Sigmoid colon (tissue), 6 donors: ENCODE measurements at regions not wholly inside any gene's neighbourhood (a gene's known extent, or its start where the extent isn't known, plus 50 kb on each side); places are given as distances from the start of the nearest gene placed in this dataset.

Experiments used
- DNase-seq: peaks from one replicate; pipeline ENCODE4 v3.0.0-alpha.2; 2019
- H3K27ac ChIP-seq, 4 donors: fragments of 200-600 bp; sonication (generic); one replicate each; pipeline ENCODE4 v1.5.1; 2016 to 2019; ENCODE audit warnings: mild to moderate bottlenecking in 1 of 4
- H3K27me3 ChIP-seq, 3 donors: fragments of 200-600 bp; sonication (generic); one replicate each; pipeline ENCODE4 v1.5.1; 2019; ENCODE audit warnings: mild to moderate bottlenecking in 1 of 3
- H3K36me3 ChIP-seq, 4 donors: fragments of 200-600 bp; sonication (generic); one replicate each; pipeline ENCODE4 v1.5.1; 2016 to 2019
- H3K4me1 ChIP-seq, 4 donors: fragments of 200-600 bp; sonication (generic); one replicate each; pipeline ENCODE4 v1.5.1; 2017 to 2019
- H3K4me3 ChIP-seq, 4 donors: fragments of 200-600 bp; sonication (generic); one replicate each; pipeline ENCODE4 v1.5.1; 2017 to 2019; ENCODE audit warnings: mild to moderate bottlenecking in 2 of 4, moderate library complexity in 1 of 4
- H3K9me3 ChIP-seq, 4 donors: fragments of 200-600 bp in 3 of 4; sonication (generic) in 3 of 4; one replicate each; pipeline versions ENCODE4 v1.5.1 to v1.6.1; 2013 to 2019
- EP300 ChIP-seq, 4 donors: sonication (generic); formaldehyde crosslinking; IDR thresholded peaks; one replicate each; pipeline ENCODE4 v1.6.1; 2017; ENCODE audit warnings: antibody characterized with exemption in 4 of 4
- POLR2A ChIP-seq, 2 donors: fragments of 450-650 bp; IDR thresholded peaks; one replicate each; pipeline ENCODE4 v1.6.1; 2016; ENCODE audit warnings: antibody characterized with exemption in 2 of 2, mild to moderate bottlenecking in 2 of 2, moderate library complexity in 2 of 2
- POLR2AphosphoS5 ChIP-seq, 4 donors: sonication (generic); formaldehyde crosslinking; IDR thresholded peaks; one replicate each; pipeline ENCODE4 v1.6.1; 2017; ENCODE audit warnings: antibody characterized with exemption in 4 of 4
- WGBS, 2 donors: extraction: QIAGEN DNeasy Blood & Tissue Kit; methylation state at CpG; one replicate each; pipeline ENCODE4 v1.1.7; 2013; 5-methylcytosine and 5-hydroxymethylcytosine counted together
- intact Hi-C: fragments of 100-400 bp; cut with DNase I; formaldehyde crosslinking; loops from one replicate; pipeline ENCODE4 v1.15.1; 2023
- TF ChIP-seq, protein P1 (sequence below), 4 experiments: fragments of 450-650 bp in 3 of 4; fragments of 200-600 bp in 1 of 4; IDR thresholded peaks; one replicate each; pipeline ENCODE4 v1.5.1; 2016 to 2019; ENCODE audit warnings: antibody characterized with exemption in 4 of 4, mild to moderate bottlenecking in 3 of 4, moderate library complexity in 2 of 4
- donor health status: healthy with polysubstance abuse.
- donor health status: healthy.

DNA sequence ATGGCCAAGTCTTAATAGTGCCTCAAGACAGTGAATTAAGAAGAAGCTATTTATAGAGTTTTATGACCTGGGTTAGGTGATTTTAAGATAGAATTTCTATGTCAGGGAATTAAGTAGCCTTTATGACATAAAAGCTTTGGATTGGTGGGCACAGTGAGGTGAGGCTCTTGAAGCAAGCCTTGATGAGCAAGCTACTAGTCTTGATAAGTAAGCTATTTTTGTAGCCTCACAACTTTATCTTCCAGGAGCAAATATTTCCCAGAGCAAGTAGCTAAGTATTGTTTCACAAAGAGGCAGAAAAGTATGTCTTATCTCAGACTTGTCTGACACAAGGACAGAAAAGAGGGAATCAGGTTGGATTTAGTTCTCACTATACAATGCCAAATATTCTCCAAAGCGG is 491.7 kb upstream of the RASGRP1 start:
- no peak for TF ChIP-seq POLR2AphosphoS5 (IDR thresholded peaks at IDR 0.05)
- no peak for TF ChIP-seq POLR2A (IDR thresholded peaks at IDR 0.05)
- TF ChIP-seq, protein P1, sequence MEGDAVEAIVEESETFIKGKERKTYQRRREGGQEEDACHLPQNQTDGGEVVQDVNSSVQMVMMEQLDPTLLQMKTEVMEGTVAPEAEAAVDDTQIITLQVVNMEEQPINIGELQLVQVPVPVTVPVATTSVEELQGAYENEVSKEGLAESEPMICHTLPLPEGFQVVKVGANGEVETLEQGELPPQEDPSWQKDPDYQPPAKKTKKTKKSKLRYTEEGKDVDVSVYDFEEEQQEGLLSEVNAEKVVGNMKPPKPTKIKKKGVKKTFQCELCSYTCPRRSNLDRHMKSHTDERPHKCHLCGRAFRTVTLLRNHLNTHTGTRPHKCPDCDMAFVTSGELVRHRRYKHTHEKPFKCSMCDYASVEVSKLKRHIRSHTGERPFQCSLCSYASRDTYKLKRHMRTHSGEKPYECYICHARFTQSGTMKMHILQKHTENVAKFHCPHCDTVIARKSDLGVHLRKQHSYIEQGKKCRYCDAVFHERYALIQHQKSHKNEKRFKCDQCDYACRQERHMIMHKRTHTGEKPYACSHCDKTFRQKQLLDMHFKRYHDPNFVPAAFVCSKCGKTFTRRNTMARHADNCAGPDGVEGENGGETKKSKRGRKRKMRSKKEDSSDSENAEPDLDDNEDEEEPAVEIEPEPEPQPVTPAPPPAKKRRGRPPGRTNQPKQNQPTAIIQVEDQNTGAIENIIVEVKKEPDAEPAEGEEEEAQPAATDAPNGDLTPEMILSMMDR (IDR thresholded peaks at IDR 0.05): no peak
- TF ChIP-seq EP300 (IDR thresholded peaks at IDR 0.05): no peak
- Histone ChIP-seq H3K4me1 (peaks cover 0 to 19% (median 11%) of the 10 kb centered on the region in 4 donors), H3K4me3 (no peak overlapping the region), H3K36me3 (no peaks in the 10 kb centered on the region), H3K27ac (no peak overlapping the region), H3K9me3 (no peaks in the 10 kb centered on the region), H3K27me3 (no peaks in the 10 kb centered on the region)
- intact Hi-C loops: no loop called here
- 96 to 100% methylated on average over 1 of the region's 1 CpG for WGBS, 2 donors
- DNase-seq: no peak

DNA sequence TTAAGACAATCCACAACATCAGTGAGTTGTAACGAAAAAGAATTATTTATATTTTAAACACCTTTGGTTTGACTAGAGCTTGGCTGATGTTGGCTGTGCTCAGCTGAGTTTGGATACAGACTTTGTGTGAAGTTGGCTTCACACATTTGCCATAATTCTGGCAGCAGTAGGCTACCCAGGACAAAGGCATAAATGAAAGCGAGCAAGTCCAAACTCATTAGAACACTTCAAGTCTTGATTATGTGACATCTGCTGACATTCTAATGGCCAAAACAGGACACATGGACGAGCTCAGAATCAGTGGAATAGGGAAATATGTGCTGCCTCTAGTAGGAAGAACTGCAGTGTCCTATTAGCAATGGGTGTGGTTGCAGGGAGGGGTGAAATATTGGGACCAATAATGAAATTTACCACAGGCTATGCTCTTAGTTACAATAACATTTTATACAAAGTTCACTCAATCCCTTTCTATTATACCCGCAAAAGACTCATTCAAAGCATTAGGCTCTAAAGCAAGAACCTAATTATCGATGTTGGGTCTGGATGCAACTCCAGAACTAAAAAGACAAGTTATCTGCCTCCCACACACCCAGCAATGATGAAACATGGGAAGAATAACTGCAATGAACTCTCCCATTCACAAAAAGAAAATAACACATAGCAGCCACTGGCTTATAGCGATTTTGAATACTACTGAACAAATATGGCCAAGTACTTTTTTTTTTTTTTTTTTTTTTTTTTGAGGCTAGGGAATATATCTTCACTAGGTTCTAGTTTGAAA is 493.9 kb upstream of the RASGRP1 start:
- H3K27me3 ChIP-seq: no peaks in the 10 kb centered on the region
- H3K4me1 ChIP-seq: peaks cover 0 to 19% (median 11%) of the 10 kb centered on the region in 4 donors
- TF ChIP-seq POLR2AphosphoS5 (IDR thresholded peaks at IDR 0.05) (no peak), POLR2A (IDR thresholded peaks at IDR 0.05) (no peak), EP300 (IDR thresholded peaks at IDR 0.05) (no peak)
- TF ChIP-seq, protein P1 (IDR thresholded peaks at IDR 0.05): no peak
- H3K4me3 ChIP-seq: no peak overlapping the region
- intact Hi-C loops: no loop called here
- H3K27ac ChIP-seq: no peak overlapping the region
- H3K36me3 ChIP-seq: no peaks in the 10 kb centered on the region
- no peak for DNase-seq
- WGBS, 2 donors: 92 to 94% methylated on average over 6 of the region's 6 CpGs
- H3K9me3 ChIP-seq: no peaks in the 10 kb centered on the region

- DNase-seq: no peak
- Histone ChIP-seq H3K27ac (no peak overlapping the region), H3K9me3 (no peaks in the 10 kb centered on the region), H3K4me1 (peaks cover 0 to 9% (median 3%) of the 10 kb centered on the region in 4 donors), H3K27me3 (no peaks in the 10 kb centered on the region), H3K4me3 (no peak overlapping the region), H3K36me3 (no peaks in the 10 kb centered on the region)
- WGBS, 2 donors: 87 to 92% methylated on average over 4 of the region's 4 CpGs
- intact Hi-C loops: no loop called here
- TF ChIP-seq, protein P1 (IDR thresholded peaks at IDR 0.05): no peak
- TF ChIP-seq POLR2A (IDR thresholded peaks at IDR 0.05): no peak
- TF ChIP-seq POLR2AphosphoS5 (IDR thresholded peaks at IDR 0.05): no peak
- no peak for TF ChIP-seq EP300 (IDR thresholded peaks at IDR 0.05)
Measured at GRCh38 chr15:39059917-39060316, 495.3 kb upstream of the RASGRP1 start.

- Histone ChIP-seq H3K27ac (no peak overlapping the region), H3K4me1 (peaks cover 0 to 7% (median 3%) of the 10 kb centered on the region in 4 donors), H3K36me3 (no peaks in the 10 kb centered on the region), H3K27me3 (no peaks in the 10 kb centered on the region), H3K9me3 (no peaks in the 10 kb centered on the region), H3K4me3 (no peak overlapping the region)
- TF ChIP-seq POLR2AphosphoS5 (IDR thresholded peaks at IDR 0.05) (no peak), POLR2A (IDR thresholded peaks at IDR 0.05) (no peak), EP300 (IDR thresholded peaks at IDR 0.05) (no peak)
- TF ChIP-seq, protein P1 (IDR thresholded peaks at IDR 0.05): no peak
- 45 to 70% methylated on average over 6 of the region's 6 CpGs for WGBS, 2 donors
- no peak for DNase-seq
- intact Hi-C loops: no loop called here
Measured at GRCh38 chr15:39061952-39062464, 497.4 kb upstream of the RASGRP1 start.
